SK-N-SH treated with all-trans-retinoic acid at 6 μM for 48 hours (cell line): ENCODE measurements at regions not wholly inside any gene's neighbourhood (a gene's known extent, or its start where the extent isn't known, plus 50 kb on each side); places are given as distances from the start of the nearest gene placed in this dataset.

ENCODE experiments used
- CSDC2 ChIP-seq: fragments of 250-450 bp; sonication (Bioruptor Pico); IDR thresholded peaks from 2 replicates; pipeline ENCODE4 v1.5.0; 2020; ENCODE audit warnings: mild to moderate bottlenecking, moderate library complexity
- CSRNP3 ChIP-seq: fragments of 250-450 bp; sonication (Bioruptor Pico); IDR thresholded peaks from 2 replicates; pipeline ENCODE4 v1.5.1; 2021; ENCODE audit warnings: mild to moderate bottlenecking, moderate library complexity
- POU6F1 ChIP-seq: fragments of 250-450 bp; sonication (Bioruptor Pico); IDR thresholded peaks from 2 replicates; pipeline ENCODE4 v1.8.0; 2021; ENCODE audit warnings: low read depth, mild to moderate bottlenecking, moderate library complexity, borderline replicate concordance
- PPARA ChIP-seq: fragments of 250-450 bp; sonication (Bioruptor Pico); IDR thresholded peaks from 2 replicates; pipeline ENCODE4 v1.5.0; 2020; ENCODE audit warnings: mild to moderate bottlenecking, borderline replicate concordance
- ZNF565 ChIP-seq: fragments of 450-650 bp; formaldehyde crosslinking; conservative IDR thresholded peaks from 2 replicates; pipeline ENCODE4 v1.5.0; 2020; ENCODE audit warnings: low read depth, mild to moderate bottlenecking, moderate library complexity

GRCh38 chr2:103618112-103618511 is 856.3 kb downstream of the TMEM182 start:
- TF ChIP-seq ZNF565 (CRISPR knock-in tag), result no peak
- TF ChIP-seq PPARA (CRISPR knock-in tag), result no peak
- TF ChIP-seq CSRNP3 (CRISPR knock-in tag), result no peak
- no peak for TF ChIP-seq POU6F1 (CRISPR knock-in tag)
- no peak for TF ChIP-seq CSDC2
